HG02981 (cell line): ENCODE measurements at regions not wholly inside any gene's neighbourhood (a gene's known extent, or its start where the extent isn't known, plus 50 kb on each side); places are given as distances from the start of the nearest gene placed in this dataset.
A peak's percentile ranks its signal among the peaks of the same experiment; 100 is the strongest.
"Not testable (repeated sequence)": the region's sequence is repeated elsewhere in the genome, so short reads cannot be mapped to it uniquely, and the experiment has no call there.

Experiments
- ATAC-seq: cut with Tn5 transposase; IDR thresholded peaks from one replicate; pipeline ENCODE4 v1.9.1; 2021; ENCODE audit warnings: mild to moderate bottlenecking, moderate library complexity; ENCODE audit not compliant: unreplicated experiment

- ATAC-seq, result peak; percentile 44
Measured at GRCh38 chr5:119694284-119694683, 64.9 kb downstream of the FAM170A start.

- no peak for ATAC-seq
Measured at GRCh38 chr5:119706049-119706448, 76.7 kb downstream of the FAM170A start.

GRCh38 chr5:119708076-119708790, 78.9 kb downstream of the FAM170A start:
- ATAC-seq, result no peak

GRCh38 chr5:119721775-119722174, 92.4 kb downstream of the FAM170A start:
- ATAC-seq, result no peak

GRCh38 chr5:119725291-119725690, 95.9 kb downstream of the FAM170A start:
- not testable (repeated sequence) for ATAC-seq

GRCh38 chr5:119726544-119726943, 97.2 kb downstream of the FAM170A start:
- no peak for ATAC-seq

- no peak for ATAC-seq
Measured at GRCh38 chr5:119740225-119740624, 110.9 kb downstream of the FAM170A start.

- no peak for ATAC-seq
Measured at GRCh38 chr5:119741691-119742090, 112.3 kb downstream of the FAM170A start.

GRCh38 chr5:119742311-119742710, 113.0 kb downstream of the FAM170A start:
- ATAC-seq, result no peak

- ATAC-seq, result peak; percentile 95
Measured at GRCh38 chr5:119743927-119744326, 114.6 kb downstream of the FAM170A start.

- ATAC-seq, result no peak
Measured at GRCh38 chr5:119745976-119746375, 116.6 kb downstream of the FAM170A start.

GRCh38 chr5:119746984-119747383, 117.6 kb downstream of the FAM170A start:
- no peak for ATAC-seq

- no peak for ATAC-seq
Measured at GRCh38 chr5:119750887-119751733, 121.8 kb downstream of the FAM170A start.

GRCh38 chr5:119751734-119752094, 122.4 kb downstream of the FAM170A start:
- no peak for ATAC-seq

- ATAC-seq, result no peak
Measured at GRCh38 chr5:119752921-119753886, 123.8 kb downstream of the FAM170A start.

GRCh38 chr5:119754825-119755224, 125.5 kb downstream of the FAM170A start:
- ATAC-seq, result not testable (repeated sequence)

- no peak for ATAC-seq
Measured at GRCh38 chr5:119757276-119757675, 127.9 kb downstream of the FAM170A start.

GRCh38 chr5:119769695-119770693, 140.6 kb downstream of the FAM170A start:
- ATAC-seq, result not testable (repeated sequence)

- ATAC-seq, result not testable (repeated sequence)
Measured at GRCh38 chr5:119780145-119780544, 150.8 kb downstream of the FAM170A start.

GRCh38 chr5:119785057-119785456, 155.7 kb downstream of the FAM170A start:
- ATAC-seq, result no peak
